A549 (cell line): ENCODE measurements at regions not wholly inside any gene's neighbourhood (a gene's known extent, or its start where the extent isn't known, plus 50 kb on each side); places are given as distances from the start of the nearest gene placed in this dataset.

ENCODE experiments used
- MAFK ChIP-seq: fragments of 450-650 bp; IDR thresholded peaks from 2 replicates; pipeline ENCODE4 v1.6.1; 2014; ENCODE audit not compliant: partially characterized antibody
- MYC ChIP-seq: IDR thresholded peaks from 2 replicates; pipeline ENCODE4 v1.6.1; 2012; ENCODE audit warnings: mild to moderate bottlenecking, inconsistent platforms, low read length, improper control_type of control experiment, borderline replicate concordance
- SMC3 ChIP-seq: fragments of >200 bp; sonication (Bioruptor Twin); formaldehyde crosslinking; IDR thresholded peaks from 3 replicates; pipeline ENCODE4 v1.6.1; 2018; ENCODE audit warnings: inconsistent platforms
- TF ChIP-seq, protein P1 (sequence below): fragments of >200 bp; sonication (Bioruptor Twin); formaldehyde crosslinking; IDR thresholded peaks from 3 replicates; pipeline ENCODE4 v1.5.1; 2016

DNA sequence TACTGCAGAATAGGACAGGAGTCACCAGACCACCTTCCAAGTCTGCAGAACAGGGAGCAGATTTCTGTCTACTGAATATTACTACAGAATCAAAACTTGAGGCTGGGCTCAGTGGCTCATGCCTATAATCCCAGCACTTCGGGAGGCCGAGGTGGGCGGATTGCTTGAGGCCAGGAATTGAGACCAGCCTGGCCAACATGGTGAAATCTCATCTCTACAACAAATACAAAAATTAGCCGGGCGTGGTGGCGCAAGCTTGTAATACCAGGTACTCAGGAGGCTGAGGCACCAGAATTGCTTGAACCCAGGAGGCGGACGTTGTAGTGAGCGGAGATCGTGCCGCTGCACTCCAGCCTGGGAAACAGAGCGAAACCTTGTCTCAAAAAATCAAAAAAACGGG is 710.8 kb upstream of the WWC1 start:
- no peak for TF ChIP-seq MYC
- TF ChIP-seq MAFK, result no peak
- TF ChIP-seq, protein P1, sequence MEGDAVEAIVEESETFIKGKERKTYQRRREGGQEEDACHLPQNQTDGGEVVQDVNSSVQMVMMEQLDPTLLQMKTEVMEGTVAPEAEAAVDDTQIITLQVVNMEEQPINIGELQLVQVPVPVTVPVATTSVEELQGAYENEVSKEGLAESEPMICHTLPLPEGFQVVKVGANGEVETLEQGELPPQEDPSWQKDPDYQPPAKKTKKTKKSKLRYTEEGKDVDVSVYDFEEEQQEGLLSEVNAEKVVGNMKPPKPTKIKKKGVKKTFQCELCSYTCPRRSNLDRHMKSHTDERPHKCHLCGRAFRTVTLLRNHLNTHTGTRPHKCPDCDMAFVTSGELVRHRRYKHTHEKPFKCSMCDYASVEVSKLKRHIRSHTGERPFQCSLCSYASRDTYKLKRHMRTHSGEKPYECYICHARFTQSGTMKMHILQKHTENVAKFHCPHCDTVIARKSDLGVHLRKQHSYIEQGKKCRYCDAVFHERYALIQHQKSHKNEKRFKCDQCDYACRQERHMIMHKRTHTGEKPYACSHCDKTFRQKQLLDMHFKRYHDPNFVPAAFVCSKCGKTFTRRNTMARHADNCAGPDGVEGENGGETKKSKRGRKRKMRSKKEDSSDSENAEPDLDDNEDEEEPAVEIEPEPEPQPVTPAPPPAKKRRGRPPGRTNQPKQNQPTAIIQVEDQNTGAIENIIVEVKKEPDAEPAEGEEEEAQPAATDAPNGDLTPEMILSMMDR, result no peak
- no peak for TF ChIP-seq SMC3
